ENCODE measurements at regions not wholly inside any gene's neighbourhood (a gene's known extent, or its start where the extent isn't known, plus 50 kb on each side); places are given as distances from the start of the nearest gene placed in this dataset.
"Not testable (repeated sequence)": the region's sequence is repeated elsewhere in the genome, so short reads cannot be mapped to it uniquely, and the experiment has no call there.

DNA sequence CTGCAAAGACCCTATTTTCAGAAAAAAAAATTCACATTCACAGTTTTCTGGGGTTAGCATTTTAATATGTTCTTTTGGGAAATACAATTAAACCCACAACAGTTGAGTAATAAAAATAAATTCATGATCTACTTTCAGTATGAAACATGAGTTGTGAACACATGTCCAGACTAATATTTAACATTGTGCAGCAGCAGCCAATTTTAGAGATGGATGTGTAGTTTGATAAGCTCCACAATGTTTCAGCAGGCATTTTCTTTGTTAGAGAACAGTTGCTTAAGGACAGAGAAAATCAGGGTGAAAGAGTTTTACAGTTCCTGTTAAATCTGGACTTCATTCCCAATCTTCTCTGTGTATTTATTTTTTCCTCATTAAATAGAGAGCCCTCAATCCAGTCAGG is 519.5 kb downstream of the PIK3C3 start:
- DNase-seq (ENCODE audit: low read depth), result no peak

DNA sequence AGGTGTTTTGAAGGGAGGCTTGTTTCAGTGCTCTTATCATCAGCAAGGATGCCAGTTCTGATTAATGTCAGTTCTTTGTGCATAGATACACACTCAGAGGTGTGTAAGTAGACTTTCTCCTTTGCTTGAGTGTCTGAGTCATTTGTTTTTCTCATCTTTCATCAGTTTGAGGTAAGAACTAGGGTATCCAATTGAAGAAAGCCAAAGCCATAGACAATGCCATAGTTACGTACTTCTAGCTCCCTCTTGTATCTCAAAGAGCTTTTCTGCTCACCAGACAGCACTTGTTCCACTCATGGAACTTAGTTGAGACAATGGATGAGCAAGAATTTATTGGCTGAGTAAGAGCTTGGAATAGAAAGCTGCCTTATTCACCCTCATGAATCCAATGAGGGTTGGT is 520.1 kb downstream of the PIK3C3 start:
- DNase-seq (ENCODE audit: low read depth), result no peak

DNA sequence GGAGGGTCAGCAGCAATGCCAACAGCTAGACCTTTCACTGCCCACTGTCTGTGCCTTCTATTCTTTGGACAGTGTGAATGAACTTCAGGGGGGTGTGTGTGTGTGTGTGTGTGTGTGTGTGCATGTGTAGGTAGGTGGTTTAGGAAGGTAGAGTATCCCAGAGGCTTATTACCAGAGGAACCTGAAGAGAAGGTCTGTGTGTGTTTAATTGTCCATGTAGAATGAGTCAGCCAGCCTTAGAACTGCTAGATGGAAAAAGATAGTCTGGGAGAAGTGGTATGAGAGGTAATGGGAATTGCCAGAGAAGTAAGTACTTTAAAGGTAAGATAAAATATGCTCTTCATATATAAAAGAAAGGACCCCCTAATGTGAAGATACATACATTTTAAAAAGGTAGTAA is 522.2 kb downstream of the PIK3C3 start:
- DNase-seq (ENCODE audit: low read depth), result no peak

DNA sequence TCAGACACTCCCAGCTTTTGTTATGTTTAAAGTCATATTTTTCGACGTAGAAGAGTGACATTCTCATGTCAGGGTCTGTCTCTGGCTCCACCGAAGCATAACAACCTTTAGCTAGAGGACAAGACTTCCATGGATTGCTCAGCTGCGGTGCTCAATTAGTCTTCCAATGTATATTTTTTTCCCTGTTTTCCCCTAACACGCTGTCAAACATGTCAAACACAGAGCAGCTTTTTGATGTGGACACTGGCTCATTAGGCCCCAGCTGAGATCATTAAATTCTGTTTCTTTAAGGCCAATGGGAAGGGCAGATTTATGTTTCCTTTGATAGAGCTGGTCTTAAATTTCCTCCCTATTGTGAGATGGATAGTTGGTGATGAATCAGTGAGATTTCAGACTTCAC is 525.4 kb downstream of the PIK3C3 start:
- no peak for DNase-seq (ENCODE audit: low read depth)

DNA sequence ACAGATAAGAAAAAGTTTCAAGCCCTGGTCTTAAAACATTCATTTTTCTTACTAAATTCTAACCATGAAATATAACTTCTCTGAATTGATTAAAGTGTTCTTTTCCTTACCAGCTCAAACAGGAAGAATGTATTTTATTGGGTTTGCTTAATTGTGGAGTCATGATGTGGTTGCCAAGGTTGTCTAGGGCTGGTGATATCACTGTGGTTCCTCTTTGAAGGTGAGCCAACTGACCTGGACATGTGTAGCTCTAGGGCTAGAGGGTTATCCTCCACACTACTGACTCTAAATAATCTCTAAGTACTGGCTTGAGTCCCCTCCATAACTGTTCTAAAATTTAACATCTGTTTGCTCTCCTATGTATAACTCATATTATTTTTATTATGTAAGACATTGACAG is 529.6 kb downstream of the PIK3C3 start:
- no peak for DNase-seq (ENCODE audit: low read depth)

DNA sequence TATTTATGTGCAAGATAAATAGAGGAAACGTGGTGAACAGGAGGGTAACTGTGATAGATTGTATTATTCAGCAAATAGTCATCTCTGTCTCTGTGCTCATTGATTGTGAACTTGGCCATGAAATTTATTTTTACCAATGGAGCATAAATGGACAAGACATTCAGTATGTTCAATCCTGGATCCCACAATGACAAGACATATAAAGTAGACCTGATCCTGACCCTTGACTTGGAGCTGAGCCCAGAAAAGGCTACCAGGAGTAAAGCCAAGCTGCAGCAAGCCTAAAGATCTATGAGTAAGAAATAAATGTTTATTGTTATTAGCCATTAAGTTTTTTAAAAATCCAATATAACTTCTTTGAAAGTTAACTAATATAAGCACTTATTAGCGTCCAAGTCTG is 531.2 kb downstream of the PIK3C3 start:
- no peak for DNase-seq (ENCODE audit: low read depth)

DNA sequence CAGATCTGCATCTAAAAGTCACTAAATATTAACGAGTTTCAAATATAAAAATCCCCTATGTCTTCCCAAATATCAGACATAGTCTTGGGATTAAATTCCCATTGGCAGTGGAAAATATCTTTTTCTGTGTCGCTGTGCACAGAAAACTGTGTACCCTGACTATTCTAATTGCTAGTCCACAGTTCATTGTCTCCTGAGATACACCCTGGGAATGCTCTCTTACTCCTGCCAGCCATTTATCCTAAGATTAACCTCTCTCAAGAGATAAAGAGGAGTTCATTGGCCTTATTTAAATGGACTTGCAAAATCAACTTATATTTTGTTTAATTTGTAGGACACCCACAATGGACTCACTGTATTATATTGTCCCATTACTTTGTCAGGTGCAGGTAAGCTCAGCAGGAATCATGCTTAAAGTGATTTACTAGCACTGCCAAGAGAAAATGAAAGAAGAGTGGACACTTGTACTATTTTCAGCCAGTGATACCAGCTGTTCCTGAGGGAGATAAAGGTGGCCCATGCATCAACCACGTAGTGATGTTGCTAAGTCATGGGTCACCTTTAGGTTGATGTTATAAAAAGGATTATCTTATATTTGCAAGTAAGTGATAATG is 553.8 kb downstream of the PIK3C3 start:
- DNase-seq (ENCODE audit: low read depth), result no peak

DNA sequence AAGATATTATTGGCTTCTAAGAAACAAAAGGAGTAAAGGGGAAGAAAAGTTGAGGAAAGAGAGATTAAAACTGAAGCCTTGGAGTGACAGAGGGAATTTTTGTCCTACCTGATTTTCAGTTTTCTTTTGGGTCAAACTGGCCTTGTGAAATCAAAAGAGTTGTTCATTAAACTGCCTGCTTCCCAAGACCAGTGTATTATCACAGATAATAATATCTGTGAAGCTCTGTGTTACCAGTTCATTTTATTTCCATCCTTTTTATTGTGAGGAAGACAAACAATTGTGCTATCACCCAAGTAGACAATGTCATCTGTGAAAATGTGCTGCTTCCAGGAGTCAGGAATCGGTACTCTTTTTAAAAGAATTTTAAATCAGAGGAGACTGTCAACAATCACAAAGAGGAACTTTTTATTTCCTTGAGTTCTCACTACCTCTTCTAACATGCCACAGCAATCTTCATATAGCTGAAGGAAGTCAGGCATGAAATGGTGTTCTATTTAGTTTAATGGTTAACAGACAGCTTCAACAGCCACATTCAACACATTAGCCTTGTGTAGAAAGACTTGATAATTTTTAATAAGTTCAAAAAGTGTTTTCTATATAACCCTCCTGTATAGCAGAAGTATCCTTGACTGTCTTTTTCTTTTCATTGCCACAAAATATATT is 554.8 kb downstream of the PIK3C3 start:
- no peak for DNase-seq (ENCODE audit: low read depth)

DNA sequence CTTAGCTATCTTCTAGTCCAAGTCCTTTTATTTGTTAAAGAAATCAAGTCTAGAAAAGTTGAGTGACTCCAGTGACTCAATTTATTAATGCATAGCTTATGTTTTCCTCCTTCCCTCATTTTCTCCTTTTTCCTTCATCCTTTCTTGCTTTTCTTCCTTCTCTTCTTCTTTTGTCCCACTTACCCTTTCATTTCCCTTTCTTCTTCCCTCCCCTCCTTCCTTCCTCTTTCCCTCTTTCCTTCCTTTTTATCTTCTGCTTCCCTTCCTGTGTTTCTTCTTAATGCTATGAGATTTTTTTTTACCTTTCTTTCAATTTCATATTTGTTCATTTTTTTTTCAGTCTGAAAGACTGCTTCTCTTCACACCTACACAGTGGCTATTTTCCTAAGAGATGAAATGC is 555.5 kb downstream of the PIK3C3 start:
- no peak for DNase-seq (ENCODE audit: low read depth)

DNA sequence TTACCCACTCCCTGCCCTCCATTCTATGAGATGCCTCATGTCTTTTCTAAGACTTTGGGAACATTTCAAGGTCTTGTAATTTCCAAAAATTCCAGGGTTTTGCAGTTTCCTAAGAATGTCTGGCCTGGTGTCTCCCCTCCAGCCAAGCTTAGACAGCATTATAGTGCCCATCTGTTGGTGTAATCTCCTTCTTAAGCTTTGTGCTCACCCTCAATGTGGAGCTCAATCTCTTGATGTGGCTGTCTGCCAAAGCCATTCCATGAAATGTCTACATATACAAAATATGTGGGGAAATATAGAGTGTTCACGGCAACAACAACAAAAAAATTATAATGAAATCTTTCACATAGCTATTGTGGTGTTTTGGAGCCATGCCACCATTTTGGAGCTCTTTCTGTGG is 558.4 kb downstream of the PIK3C3 start:
- DNase-seq (ENCODE audit: low read depth), result no peak

DNA sequence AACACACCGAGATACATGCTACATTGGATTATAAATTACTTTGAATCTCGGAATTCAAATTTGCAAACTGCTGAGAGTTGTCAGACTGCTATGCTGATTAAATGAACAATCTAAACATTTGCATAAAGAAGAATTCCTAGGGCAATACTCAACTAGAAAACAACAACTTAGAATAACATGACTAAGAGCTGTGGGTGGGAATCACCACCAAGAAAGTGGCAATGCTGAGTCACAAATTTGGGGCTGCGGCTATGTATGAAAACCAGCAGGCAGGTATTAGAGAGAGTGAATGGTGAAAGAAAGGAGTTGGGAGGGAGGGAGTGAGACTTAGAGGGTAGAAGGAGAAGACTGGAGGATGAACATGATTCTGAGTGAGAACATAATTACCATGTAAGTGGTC is 559.5 kb downstream of the PIK3C3 start:
- no peak for DNase-seq (ENCODE audit: low read depth)

DNA sequence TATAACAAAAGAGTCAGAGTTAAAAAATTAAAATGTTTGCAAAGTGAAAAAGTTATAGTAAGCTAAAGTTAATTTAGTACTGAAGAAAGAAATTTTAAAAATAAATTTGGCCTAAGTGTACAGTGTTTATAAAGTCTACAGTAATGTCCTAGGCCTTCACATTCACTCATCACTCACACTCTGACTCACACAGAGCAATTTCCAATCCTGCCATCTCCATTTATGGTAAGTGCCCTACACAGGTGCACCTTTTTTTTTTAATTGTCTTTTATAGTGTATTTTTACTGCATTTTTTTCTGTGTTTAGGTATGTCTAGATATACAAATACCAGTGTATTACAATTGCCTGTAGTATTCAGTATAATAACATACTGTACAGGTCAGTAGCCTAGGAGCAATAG is 562.9 kb downstream of the PIK3C3 start:
- no peak for DNase-seq (ENCODE audit: low read depth)

DNA sequence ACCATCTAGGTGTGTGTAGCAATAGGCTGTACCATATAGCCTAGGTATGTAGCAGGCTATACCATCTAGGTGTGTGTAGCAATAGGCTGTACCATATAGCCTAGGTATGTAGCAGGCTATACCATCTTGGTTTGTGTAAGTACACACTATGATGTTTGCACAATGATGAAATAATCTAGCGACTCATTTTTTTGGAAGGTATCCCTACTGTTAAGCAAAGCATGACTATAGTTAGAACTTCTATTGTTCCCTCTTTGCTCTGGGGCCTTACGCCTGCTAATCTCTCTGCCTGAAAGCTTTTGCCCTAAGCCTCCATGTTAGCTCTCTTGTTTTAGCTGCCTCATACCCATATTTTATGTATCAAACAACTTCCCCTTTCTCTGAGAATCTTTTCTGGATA is 563.3 kb downstream of the PIK3C3 start:
- DNase-seq (ENCODE audit: low read depth), result not testable (repeated sequence)

DNA sequence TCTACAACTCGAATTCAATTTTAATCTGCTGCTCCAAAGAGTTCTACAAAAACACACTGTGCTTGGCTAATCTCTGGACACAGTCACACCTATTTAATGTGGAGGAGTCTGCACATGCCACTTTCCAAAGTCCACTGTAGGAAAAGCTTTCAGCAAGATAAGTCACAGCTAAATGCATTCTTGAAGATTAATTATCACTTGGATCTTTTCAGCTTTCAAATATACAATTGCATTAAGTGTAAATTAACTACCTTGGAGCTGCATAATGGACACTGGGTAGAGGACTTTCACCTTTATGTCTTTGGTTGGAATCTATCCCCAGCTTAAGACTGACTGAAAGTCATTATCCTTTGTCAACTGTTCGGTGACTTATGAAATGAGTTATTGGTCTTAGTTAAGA is 565.1 kb downstream of the PIK3C3 start:
- no peak for DNase-seq (ENCODE audit: low read depth)

DNA sequence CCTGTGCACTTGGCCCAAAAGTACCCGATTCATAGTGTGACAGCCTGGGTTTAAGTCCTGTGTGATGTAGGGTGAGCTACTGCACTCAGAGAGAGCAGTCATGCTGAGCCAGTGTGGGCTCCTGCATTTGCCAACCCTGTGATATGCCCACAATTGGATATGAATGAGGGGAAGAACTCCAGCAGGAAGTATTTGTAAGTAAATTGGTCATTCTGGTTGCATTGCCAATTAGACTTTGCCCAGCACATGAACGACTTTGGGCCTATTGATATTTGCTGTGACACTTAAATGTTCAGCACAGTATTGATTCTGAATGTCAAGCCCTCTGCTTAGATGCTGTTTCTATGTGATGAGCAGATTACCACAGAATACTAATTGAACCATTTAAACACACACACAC is 570.9 kb downstream of the PIK3C3 start:
- no peak for DNase-seq (ENCODE audit: low read depth)

DNA sequence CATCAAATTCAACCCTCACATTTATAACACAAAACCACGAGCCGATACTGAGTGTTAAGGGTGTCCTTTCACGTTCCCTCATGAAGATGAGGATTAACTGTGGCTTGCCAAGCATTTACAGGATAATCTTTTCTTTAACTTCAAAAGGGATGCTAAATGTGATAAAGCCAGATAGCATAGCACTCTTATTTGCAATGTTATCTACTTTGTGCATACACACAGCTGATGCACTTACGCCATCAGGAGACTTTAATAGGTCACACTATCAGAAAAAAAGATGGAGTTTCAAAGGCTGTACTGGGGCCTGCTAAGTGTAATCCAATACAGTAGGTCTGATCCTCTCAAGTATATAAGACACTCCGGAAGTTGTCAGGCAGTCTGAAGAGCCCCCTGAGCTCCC is 572.7 kb downstream of the PIK3C3 start:
- no peak for DNase-seq (ENCODE audit: low read depth)

DNA sequence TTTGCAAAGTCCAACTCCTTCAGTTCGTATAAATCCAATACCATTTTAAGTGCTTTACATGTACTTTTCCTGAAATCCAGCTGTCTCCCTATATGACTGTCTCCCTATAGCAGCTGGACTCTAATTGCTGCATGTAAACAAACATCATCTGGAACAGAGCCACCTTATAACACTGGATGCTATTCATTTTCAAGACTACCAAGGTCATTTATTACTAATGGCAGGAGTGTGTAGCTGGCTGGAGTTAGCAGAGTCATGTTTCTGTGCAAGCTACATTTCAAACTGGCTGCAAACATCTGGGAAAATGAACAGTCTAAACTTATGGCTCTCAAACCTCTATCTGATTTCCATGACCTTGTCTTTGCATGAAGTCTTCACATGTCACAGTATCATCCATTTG is 575.2 kb downstream of the PIK3C3 start:
- DNase-seq (ENCODE audit: low read depth), result no peak

DNA sequence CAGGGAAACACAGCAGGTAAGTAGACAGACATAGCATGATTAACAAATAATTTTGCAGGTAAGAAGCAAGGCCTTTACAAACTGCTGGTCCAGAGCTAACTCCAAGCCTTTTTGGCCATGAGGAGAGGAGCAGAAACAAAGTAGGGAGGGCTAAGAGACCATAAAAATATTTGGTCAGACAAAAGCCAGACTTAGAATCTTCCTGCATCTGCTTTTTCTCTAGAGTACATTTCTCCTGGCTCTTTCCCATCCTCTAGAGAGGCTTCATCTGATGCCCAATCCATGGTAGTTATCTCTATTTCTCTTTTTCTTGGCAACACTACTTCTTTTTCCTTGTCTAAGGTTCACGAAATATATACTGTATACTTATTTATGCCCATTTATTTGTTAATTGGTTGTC is 577.1 kb downstream of the PIK3C3 start:
- no peak for DNase-seq (ENCODE audit: low read depth)

DNA sequence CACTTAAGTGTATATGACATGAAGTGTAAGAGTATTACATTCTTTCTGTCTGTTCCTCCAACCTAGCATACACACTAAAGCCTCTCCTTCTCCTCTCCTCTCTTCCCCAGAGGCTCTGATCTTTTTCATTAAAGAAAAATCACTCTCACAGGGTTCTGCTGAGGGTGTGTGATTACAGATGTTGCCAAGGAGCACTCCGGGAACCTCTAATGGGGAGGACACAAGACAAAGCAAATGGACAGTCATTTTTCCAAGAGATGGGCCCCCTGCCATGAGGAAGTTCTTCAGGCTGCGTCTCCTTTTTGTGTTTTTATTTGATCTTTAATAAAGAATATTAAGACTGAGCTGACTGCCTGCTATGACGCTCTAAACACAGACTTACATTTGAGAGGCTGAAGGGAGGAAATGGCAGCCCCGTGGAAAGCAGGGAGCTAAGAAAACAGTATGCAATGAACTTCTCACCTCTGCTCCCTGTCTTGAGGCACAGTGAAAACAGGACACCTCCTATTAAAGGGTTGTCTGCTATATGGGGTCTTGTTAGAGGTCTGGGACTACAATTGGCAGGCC is 578.1 kb downstream of the PIK3C3 start:
- no peak for DNase-seq (ENCODE audit: low read depth)

DNA sequence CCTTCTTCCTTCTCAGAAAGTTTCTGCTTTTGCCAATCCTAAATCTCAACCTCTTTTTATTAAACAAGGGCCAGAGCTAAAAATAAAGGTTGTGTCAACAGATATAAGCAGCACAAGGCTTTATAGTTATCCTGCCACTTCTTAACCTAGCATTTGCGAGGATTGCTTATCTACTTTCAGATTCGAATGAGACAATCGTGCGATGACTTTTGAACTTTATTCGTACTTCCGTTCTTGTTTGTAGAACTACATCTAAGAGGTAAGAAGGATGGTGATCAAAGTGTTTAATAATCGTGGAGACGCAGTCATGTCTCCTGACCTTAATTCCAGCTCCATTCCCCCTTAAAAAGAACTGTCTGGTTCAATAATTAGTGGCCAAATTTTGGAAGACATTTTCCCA is 578.6 kb downstream of the PIK3C3 start:
- no peak for DNase-seq (ENCODE audit: low read depth)

DNA sequence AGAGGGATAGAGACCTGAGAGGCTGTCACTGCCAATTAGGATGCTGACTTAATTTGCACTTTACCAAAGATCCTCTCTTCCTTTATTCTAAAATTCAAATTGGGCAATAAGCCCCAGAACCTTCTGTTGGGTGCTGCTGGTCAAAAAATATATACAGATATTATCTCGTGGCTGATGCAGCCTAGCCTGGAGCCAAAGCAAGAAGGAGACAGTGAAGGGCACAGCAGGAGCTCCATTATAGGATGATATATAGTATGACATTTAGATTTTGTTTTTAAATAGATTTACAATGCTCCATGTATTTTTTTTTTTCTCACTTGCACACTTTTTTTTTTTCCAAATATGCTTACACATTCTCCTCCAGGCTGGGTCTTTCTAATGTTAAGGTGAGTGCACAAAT is 579.3 kb downstream of the PIK3C3 start:
- DNase-seq (ENCODE audit: low read depth), result no peak

DNA sequence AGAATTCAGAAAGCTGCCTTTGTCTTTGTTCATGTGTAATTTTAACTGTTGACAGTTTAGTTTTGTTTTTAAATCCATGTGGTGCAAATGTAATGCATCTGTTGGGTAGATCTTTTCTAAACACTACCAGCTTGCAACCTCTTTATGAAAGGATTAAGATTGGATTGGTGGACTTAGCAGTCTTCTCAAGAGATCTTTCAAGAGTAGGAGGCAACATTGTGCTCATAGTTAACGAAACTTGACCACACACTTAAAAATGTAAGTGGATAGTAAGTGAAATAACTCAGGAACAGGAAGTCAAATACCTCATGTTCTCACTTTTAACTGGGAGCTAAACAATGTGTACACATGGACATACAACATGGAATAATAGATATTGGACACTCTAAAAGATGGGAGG is 579.0 kb downstream of the RIT2 start:
- DNase-seq (ENCODE audit: low read depth), result no peak

DNA sequence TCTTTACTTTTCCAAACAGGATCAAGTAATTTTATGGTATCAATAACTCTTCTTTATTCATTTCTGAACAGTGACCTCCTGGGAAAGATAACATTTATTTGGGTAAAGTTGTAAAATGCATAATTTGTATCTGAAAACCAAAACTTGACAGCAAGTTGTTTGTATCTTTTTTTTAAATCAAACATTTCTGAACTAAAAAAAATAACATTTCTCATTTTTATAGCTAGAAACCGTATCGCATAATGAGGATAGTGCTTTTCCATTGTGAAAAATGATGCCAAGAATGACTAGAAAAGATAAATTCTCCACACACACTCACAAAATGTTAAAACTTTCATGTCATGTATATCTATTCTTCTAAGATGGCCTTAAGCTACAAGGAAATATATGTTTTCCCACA is 578.2 kb downstream of the RIT2 start:
- DNase-seq (ENCODE audit: low read depth), result no peak

DNA sequence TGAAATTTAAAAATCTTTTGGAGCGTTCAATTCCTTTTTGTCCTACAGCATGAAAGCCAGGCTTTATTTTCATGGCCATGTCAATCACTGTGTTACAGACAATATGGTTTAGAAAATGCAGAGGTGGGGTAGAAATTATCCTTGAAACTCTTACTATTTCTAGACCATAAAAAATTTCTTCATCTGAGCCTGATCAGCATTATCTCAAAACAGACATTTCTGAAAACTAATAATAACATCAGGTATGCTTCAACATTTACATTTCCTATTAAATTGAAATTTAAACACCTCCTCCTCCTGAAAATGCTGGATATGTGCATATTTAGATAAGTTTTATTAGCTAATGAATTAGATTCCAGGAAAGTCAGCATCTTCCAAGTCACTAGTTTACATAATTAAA is 570.6 kb downstream of the RIT2 start:
- no peak for DNase-seq (ENCODE audit: low read depth)
